Daoy (cell line): ENCODE measurements at regions not wholly inside any gene's neighbourhood (a gene's known extent, or its start where the extent isn't known, plus 50 kb on each side); places are given as distances from the start of the nearest gene placed in this dataset.
"Not testable (repeated sequence)": the region's sequence is repeated elsewhere in the genome, so short reads cannot be mapped to it uniquely, and the experiment has no call there.

ENCODE experiments used
- DNase-seq: peaks from one replicate; pipeline ENCODE4 v3.0.0-alpha.2; 2015; ENCODE audit warnings: low read depth

DNA sequence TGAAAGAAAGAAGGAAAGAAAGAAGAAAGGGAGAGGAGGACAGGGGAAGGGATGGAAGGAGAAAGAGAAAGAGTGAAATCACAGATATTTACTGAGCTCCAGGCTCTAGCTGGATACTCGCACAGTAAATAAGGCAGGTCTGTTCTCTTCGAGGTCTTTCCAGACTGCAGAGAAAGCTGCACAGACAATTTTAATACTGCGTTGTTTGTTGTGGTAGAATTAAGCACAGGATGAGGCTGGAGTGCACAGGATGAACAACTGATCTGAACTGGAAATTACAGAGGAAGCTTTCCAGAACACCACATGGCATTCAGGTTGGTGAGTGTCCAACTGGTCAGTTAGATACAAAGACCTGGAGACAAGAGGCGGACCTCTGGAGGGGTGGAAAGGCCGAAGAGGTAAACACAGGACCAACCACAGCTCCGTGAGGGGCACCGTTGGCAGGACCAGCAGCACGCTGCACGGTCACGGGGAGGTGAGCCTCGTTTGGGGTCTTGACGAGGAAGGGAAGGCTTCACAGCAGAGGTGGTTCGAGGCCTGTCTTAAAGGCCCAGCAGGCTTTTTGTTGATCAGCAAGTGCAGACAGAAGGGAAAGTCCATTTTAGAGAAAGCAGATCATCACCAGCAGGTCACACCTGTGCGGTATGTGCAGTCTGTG is 121.7 kb downstream of the ATP6V0E2 start:
- not testable (repeated sequence) for DNase-seq

DNA sequence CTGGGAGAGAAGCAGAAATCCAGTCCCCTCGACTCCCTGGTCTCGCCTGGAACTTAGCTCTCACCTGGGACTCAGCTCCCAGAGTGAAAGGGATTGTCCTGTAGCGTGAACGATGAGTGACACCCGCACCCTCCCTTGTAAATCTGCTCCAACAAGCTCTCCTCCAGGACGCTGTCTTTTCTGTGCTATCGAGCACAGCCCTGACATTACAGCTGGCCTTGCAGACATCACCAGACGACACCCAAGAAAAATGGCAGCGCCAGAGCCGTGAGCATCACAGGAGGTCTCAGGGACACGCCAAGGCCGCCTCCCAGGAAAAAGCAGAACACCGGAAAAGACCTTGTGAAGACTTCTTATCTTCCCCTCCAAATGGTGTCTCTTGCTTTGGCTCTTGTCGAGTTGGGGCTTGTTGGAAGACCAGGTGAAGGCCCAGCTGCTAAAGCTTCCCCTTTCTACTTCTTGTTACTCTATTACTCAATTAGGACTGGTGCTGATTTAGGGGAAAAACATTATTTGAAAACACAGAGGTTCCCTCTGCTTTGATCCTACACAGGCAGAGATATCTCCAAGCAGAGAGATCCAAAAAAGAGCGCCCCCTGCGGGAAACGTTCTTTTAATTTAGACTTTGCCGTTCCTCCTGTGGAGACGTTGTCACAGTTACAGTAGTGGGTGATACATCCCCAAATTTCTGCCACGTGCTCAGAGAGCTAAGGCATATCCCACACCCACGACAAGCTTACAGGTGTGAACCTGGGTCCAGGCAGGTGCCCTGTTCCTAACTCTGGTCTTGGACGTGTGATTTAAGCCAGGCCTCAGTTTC is 127.2 kb downstream of the ATP6V0E2 start:
- DNase-seq, result not testable (repeated sequence)

DNA sequence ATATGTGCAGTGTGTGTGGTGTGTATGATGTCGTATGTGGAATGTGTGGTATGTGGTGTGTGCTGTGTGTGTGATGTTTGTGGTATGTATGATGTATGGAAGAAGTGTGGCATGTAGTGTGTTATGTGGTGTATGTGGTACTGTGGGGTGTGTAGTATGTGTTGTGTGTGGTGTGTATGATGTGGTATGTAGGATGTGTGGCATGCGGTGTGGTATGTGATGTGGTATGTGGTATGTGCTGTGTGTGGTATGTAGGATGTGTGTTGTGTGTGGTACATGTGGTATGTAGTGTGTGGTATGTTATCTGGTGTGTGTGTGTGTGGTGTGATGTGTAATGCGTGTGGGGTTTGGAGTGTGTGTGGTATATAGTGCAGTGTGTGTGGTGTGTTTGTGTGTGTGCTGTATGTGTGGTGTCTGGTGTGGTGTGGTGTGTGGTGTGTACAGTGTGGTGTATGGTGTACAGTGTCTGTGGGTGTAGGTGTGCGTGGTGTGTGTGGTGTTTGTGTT is 129.6 kb downstream of the ATP6V0E2 start:
- DNase-seq, result no peak

DNA sequence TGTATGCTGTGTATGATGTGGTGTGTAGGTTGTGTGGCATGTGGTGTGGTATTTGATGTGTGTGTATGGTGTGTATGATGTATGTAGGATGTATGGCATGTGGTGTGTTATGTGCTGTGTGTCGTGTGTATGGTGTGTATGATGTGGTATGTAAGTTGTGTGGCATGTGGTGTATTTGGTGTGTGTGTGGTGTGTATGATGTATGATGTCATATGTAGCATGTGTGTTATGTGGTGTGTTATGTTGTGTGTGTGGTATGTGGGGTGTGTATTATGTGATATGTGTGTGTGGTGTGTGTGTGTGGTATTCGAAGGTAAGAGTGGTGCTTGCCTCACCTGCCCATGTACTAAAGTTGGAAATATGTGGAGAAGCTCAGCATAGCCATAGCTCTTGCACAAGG is 130.2 kb downstream of the ATP6V0E2 start:
- not testable (repeated sequence) for DNase-seq

DNA sequence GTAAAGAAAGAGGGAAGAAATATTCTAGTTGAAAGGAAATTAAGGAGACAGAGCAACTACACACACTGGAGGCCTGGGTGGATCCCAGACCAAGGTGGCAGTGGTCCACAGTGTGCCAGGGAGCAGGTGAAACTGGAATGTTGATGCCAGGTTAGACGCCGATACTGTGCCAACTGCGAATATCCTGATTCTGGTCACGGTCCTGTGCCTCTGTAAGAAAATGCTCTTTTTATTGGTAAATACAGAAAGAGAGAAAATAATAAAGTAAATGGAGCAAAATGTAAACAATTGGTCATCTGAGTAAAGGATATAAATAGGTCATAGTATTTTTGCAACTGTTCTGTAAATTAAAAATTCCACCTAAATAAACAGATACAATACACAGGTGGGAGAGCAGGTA is 131.1 kb downstream of the ATP6V0E2 start:
- not testable (repeated sequence) for DNase-seq

DNA sequence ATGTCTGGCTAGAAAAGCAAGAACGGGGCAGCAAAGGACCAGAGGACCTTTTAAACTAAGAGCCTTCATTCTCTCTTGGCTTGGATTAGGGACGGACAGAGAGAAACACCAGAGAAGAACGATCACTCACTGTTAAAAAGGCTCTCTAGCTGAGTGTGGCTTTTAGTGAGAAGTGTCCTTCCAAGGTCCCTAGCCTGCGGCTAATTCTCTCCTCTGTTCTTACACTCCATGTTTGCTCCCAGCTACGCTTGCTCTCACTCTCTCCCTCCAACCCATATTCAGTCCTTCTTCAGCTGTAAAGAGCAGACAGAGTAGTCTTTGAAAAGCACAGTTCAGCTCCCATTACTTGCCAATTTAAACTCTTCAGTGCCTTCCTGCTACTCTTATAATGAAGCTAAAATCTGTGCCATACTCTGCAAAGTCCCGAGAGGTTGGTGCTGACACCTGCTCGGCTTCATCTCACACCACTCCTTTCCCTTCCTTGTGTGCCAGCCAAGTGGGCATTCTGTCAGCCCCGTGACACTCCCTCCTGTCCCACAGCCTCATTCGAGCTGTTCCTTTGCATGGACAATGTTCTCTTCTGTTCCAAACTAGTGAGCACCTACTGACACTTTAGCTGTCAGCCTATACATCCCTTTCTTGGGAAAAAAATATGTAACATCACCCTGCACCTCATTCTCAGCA is 136.0 kb downstream of the ATP6V0E2 start:
- not testable (repeated sequence) for DNase-seq

DNA sequence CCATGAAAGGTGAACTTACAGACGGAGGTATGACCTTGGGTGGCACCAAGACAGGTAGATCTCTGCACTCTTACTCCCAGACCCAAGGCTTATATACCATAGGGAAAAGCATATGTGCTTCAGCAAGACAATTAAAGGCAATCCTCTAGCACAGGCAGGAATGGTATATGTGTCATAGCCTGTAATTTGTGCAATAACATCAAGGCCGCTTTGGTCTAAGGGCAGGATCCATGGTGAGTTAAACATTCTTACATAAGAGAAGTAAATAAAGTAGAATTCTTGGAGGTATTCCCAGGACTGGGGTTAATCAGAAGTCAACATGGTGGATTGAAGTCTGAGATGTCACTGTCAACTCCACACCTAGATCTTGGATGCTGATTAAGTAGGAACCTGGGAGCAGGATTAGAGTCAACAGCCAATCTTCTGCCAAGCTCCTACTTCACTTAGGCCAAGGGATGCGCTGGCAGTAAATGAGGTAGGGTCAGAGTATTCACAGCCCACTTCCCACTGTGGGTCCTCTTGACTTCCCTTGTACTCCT is 143.0 kb downstream of the ATP6V0E2 start:
- not testable (repeated sequence) for DNase-seq

DNA sequence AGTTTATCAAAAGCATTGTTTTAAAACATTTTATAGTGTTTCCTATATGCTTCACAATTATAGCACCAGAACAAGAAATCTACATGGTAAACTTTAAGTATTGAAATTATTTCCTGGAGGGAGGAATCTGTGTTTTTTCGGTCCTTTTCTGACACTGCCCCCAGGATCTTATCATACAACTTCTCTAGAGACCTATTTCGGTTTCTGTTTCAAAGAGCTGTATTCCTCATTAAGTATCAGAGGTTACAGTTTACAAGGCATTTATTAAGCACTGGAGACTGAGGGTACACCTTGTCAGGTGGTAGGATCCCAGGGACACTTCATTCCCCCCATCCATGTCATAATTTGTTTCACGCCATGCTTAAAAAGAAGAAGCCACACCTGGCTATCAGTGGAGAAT is 146.4 kb downstream of the ATP6V0E2 start:
- DNase-seq, result not testable (repeated sequence)

DNA sequence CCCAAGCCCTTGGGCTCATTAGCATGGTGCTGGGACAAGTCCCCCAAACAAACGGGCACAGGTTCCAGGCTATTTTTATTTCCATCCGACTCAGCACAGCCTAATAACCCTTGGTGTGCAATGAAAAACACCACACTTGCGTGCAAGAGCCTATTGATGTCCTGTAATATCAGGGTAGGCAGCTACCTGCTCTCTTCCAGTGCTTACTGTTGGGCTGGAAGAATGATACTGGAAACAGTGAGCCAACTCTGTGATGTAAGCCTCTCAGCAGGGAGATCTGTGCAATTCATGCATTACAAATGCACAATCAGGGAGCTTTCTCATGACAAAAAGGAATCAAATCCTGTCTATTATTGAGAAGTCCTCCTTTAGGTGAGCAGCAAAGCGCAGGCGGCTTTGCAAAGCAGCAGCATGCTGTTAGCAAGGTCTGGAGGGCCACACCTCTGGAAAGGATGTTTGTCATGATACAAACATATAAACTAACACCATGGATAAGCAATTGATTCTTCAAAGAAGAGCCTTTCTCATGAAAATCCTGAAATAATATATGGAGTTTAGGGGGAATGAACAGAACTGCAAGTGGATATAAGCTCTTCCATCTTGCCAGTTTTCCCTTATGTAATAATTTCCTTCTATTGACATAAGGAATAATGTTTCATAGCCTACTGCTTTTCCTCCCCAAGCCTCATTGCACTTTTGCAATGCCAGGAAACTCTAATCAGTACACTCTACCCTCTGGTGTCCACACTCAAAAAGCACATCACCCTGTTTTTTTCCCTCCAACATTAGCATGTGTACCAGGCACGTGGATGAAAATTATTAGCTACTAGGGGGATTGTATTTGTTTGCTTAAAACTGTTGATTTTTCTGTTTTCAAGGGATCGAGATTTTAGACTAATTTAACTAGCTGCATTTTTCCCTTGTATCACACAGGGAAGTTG is 151.1 kb downstream of the ATP6V0E2 start:
- DNase-seq, result not testable (repeated sequence)

DNA sequence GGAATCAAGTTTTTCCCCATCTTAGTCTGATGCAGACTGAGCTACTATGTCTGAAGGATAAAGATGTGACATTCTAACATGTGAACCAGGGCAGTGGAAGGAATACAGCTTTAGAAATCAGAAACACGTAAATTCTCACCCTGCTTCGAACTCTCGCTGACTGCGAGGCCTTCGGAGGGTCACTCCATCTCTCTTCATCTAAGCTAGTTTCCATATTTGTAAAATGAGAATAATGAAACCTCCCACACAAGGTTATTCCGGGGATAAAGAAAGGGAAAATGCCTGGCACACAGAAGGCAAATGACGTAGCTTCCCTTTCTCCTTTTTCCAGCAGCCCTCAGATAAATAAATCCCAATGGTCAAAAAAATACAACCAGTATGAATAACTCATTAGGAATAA is 152.0 kb downstream of the ATP6V0E2 start:
- not testable (repeated sequence) for DNase-seq

DNA sequence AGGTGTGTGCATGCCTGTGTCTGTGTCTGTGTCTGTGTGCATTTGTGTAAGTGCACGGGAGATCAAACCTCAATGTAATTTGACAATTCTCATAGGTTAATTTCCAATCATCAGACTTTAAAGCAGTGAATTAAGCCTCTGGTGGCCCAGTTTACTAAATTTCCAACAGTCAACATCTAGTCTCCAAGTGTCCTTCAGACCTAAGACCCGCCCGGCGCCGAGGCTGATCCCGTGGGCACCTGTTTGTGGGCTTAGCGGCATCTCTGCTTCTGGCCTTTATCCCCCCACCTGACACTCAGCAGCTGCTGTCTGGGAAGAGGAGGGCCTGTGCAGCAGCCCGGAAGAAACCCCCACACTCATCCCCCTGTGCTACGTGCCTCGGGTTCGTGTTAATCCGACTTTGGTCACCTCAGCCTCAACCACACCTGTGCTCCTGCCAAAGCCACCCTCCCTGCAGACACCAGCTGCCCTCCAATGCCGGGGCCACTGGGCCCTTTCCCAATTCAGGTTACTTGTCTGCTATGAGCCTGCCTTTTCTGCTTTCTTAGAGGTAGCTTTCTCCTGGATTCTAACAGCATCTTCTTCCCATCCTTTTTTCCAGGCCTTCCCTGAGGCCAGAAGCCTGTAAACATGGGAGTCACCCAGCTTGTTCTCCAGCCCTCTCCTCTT is 154.7 kb downstream of the ATP6V0E2 start:
- not testable (repeated sequence) for DNase-seq

DNA sequence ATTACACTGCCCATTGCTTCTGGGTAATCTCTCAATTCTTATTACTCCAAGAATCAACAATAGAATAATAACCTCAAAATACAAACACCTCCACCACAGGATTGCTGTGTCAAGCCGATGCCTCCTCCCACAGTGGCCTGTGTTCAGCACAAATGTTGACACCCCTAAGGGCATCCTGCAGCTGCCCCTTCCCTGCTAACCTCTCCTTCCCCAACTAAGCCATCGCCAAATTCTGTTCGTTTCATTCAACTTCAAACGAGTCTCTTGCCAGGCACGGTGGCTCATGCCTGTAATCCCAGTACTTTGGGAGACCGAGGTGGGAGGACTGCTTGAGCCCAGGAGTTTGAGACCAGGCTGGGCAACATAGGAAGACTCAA is 155.2 kb downstream of the ATP6V0E2 start:
- not testable (repeated sequence) for DNase-seq

DNA sequence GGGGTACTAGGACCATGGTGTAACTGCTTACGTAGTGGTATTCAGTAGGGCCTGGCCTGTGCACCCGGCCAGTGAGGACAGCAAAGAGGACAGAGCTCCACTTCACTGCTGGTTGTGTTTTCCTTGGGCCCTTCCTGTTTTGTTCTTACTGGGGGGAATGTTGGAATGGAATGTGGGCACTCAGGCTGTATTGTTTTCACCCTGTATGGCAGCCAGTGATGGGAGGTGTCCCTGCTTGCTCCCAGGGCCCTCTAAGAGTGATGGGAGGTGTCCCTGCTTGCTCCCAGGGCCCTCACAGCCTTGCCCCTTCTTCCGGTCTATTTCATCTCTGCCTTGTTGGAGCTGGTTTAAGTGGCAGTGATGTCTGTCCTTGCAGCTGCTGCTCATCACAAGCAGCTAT is 158.0 kb downstream of the ATP6V0E2 start:
- not testable (repeated sequence) for DNase-seq

DNA sequence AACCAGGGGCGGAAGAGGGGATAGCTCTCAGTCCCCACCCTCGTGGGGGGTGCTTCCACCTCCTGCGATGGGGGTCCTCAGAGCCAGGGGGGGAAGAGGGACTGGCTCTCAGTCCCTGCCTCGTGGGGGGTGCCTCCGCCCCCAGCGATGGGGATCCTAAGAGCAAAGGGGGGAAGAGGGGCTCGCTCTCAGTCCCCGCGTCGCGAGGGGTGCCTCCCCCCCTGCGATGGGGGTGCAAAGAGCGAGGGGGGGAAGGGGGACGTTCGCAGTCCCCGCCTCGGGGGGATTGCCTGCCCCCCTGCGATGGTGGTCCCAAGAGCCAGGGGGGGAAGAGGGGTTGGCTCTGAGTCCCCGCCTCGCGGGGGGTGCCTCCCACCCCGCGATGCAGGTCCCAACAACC is 159.9 kb downstream of the ATP6V0E2 start:
- not testable (repeated sequence) for DNase-seq

DNA sequence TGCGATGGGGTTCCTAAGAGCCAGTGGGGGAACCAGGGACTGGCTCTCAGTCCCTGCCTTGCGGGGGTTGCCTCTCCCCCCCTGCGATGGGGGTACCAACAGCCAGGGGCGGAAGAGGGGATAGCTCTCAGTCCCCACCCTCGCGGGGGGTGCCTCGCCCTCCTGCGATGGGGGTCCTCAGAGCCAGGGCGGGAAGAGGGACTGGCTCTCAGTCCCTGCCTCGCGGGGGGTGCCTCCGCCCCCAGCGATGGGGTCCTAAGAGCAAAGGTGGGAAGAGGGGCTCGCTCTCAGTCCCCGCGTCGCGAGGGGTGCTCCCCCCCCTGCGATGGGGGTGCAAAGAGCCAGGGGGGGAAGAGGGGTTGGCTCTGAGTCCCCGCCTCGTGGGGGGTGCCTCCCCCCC is 162.0 kb downstream of the ATP6V0E2 start:
- DNase-seq, result not testable (repeated sequence)

DNA sequence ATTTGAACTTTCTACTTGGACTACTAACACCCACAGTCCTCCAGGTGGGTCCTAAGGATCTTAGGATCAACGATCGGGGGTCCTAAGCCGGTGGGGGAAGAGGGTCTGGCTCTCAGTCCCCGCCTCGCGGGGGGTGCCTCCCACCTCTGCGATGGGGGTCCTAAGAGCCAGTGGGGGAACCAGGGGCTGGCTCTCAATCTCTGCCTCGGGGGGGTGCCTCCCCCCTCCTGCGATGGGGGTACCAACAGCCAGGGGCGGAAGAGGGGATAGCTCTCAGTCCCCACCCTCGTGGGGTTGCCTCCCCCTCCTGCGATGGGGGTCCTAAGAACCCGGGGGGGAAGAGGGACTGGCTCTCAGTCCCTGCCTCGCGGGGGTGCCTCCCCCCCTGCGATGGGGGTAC is 165.3 kb downstream of the ATP6V0E2 start:
- DNase-seq, result not testable (repeated sequence)

DNA sequence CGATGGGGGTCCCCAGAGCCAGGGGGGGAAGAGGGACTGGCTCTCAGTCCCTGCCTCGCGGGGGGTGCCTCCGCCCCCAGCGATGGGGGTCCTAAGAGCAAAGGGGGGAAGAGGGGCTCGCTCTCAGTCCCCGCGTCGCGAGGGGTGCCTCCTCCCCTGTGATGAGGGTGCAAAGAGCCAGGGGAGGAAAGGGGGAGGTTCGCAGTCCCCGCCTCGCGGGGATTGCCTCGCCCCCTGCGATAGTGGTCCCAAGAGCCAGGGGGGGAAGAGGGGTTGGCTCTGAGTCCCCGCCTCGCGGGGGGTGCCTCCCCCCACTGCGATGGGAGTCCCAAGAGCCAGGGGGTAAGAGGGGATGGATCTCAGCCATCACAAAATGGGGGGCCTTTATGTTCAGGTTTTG is 168.5 kb downstream of the ATP6V0E2 start:
- not testable (repeated sequence) for DNase-seq

DNA sequence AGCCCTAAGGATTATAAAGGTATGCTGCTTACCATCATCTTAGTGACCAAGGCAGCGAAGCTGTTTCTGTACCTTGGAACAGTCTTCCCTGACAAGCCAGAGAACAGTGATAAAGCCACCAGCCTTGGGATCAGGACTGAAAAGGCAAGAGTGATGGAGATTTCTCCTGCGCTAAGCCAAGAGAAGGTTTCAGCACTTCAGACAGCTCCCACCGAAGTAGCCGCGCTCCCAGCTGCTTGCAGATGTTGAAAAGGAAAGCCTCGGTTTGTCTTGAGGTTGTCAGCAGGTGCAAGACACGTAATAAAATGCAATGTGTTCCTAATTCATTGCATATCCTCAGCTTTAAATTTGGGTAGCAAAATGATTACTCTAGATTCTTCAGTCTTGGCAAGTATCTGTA is 171.0 kb downstream of the ATP6V0E2 start:
- DNase-seq, result peak; percentile 63

DNA sequence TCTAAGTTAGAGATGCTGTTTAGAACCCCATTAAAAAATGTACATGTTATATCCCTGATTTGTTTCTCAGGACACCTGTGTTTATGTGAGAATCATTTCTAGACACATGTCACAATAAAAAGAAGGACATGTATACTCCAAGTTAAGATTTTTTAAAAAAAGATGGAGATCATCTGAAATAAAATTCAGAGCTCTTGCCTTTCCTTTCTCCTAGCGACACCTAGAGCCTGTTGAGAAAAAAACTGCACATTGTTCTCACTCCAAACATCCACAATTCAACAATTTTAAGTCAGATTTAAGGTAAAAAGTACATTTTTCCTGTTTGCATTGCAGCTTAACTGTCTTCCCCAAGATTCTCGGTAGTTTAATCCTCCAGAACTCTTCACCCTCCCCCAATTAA is 171.8 kb downstream of the ATP6V0E2 start:
- DNase-seq, result not testable (repeated sequence)
